NCI-H526 (cell line): ENCODE measurements at regions not wholly inside any gene's neighbourhood (a gene's known extent, or its start where the extent isn't known, plus 50 kb on each side); places are given as distances from the start of the nearest gene placed in this dataset.
"Not testable (repeated sequence)": the region's sequence is repeated elsewhere in the genome, so short reads cannot be mapped to it uniquely, and the experiment has no call there.

ENCODE experiments used
- DNase-seq, 2 experiments: peaks; one replicate each; lab custom pipeline; 2025; lab: John Stamatoyannopoulos, UW

DNA sequence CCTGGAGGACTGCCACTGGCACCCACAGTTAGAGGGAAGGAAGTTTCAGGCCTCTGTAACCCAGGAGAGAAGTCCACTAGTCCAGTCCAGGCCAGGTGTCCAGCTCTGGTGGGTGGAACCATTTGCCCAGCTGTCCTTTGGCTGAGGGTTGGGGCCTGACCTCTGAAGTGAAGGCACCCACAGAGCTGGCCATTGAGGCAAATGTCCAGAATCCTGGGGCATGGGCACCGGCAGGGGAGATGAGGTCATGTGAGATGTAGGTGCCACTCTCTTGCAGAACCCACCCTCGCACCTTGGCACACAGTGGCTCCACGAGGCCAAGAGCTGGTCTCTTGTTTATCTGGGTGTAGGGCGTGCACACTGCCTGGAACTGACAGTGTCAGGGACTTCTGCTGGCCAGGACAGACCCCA is 162.8 kb downstream of the SMAD6 start:
- no peak for DNase-seq

DNA sequence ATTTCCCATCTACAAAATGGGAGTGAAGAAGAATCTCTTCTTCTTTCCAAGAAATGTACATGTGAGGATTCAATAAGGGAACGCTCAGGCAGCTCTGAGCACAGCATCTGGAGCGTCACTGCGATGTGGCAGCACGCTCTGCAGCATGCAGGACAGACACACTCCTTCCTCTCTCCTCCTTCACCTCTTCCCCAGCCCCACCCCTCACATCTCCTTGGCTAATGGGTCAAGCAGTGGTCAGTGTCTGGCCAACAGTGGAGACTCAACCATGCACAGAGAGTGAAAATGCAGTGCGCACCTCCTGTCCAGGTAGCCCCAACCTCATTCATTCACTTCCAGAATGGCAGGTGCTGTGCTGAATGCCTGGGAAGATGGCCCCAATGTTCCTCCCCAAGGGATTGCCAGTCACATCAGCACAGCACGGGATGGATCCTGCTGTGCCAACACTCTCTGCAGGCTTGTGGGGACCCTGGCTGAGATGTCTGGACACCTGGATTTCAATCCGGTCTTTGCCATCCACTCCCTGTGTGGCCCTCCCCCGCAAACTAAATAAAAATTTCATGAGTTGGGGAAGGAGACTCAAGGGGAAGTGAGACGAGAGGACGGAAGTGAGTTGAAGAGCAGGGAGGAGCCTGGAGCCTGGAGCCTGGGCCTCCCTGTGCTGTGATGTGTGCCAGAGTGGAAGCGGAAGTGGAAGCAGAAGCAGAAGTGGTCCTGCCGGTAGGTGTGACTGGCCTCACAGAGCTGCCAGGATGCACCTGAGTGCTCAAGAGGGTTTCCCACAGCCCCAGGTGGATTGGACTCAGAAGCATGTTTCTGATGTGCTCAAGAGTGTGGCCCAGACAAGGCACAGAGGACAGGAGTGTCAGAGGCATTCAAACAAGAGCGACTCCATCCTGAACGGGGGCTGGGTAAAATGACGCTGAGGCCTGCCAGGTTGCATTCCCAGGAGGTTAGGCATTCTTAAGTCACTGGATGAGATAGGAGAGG is 163.9 kb downstream of the SMAD6 start:
- no peak for DNase-seq

DNA sequence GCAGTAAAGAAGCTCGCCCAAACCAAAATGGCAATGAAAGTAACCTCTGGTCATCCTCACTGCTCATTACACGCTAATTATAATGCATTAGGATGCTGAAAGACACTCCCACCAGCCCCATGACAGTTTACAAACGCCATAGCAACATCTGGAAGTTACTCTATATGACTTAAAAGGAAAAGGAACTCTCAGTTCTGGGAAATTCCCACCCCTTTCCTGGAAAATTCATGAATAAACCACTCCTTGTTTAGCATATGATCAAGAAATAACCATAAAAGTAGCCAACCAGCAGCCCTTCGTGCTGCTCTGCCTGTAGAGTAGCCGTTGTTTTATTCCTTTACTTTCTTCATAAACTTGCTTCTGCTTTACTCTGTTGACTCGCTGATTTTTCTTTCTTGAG is 164.6 kb downstream of the SMAD6 start:
- no peak for DNase-seq

DNA sequence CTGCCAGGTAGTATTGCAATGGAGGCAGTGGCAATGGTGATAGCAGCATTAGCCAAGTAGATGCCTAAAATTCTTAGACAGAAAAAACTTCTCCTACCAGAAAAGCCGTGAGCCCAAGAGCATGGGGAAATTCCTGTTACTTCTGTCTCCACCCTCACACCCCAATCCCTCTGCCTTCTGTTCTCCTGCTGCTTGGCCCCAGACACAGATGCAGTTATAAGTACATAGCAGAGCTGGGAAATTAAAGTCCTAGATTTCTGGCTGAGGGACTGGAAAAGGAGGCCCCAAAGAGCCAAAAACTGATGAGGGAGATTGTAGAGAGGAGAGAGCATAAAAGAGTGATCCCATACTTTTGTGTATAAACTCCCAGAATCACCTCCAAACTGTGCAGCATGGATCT is 166.9 kb downstream of the SMAD6 start:
- no peak for DNase-seq

DNA sequence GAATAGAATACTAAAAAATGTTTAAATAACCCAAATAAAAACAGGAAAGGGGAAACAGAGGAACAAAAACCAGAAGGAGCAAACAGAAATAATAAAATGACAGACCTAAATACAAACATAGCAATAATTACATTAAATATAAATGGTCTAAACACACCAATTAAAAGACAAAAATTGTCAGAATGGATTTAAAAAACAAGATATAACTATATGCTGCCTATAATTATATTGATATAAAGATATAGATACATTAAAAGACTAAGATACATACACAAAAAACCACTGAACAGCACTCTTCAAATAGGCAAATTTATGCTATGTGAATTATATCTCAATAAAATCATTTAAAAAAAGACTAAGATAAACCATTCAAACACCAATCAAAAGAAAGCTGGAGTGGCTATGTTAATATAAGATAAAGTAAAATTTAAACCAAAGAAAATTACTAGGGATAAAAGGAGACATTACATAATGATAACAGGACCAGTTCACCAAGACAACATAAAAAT is 168.9 kb downstream of the SMAD6 start:
- DNase-seq: no peak

DNA sequence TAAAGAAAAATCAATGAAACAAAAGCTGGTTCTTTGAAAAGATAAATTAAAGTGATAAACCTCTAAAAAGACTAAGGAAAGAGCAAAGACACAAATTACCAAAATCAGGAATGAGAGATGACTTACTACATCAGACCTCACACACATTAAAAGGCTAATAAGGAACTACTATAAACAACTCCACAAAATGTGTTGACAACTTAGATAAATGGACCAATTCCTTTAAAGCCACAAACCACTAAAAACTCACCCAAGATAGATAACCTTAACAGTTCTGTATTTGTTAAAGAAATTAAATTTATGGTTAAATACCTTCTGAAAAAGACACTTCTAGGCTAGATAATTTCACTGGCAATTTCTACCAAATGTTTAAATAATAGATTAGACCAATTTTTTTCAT is 170.4 kb downstream of the SMAD6 start:
- no peak for DNase-seq

DNA sequence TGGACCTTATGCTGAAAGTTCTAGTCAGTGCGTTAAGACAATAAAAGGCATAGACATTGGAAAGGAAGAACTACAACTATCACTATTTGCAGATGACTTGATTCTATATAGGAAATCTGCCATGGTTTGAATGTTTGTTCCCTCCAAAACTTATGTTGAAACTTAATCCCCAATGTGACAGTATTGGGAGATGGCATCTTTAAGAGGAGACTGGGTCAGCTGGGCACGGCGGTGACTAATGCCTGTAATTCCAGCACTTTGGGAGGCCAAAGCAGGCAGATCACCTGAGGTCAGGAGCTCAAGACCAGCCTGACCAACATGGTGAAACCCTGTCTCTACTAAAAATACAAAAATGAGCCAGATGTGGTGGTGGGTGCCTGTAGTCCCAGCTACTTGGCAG is 171.3 kb downstream of the SMAD6 start:
- DNase-seq: not testable (repeated sequence)

DNA sequence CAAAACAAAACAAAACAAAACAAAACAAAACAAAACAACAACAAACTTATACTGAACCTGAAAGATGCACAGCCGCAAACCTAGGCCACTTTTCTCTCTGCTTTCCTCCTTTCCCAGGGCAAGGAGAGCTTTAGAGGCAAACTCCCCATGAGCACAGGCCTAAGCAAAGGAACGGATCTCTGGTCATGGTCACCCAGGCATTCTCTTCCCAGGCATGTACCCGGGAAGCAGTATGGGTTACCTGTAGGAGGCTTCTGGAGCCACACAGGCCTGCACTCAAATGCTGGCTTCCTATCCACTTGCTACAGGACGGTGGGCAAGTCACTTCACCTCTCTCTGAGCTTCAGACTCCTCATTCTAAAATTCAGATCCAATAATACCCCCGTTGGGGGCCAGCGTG is 171.8 kb downstream of the SMAD6 start:
- DNase-seq: no peak

DNA sequence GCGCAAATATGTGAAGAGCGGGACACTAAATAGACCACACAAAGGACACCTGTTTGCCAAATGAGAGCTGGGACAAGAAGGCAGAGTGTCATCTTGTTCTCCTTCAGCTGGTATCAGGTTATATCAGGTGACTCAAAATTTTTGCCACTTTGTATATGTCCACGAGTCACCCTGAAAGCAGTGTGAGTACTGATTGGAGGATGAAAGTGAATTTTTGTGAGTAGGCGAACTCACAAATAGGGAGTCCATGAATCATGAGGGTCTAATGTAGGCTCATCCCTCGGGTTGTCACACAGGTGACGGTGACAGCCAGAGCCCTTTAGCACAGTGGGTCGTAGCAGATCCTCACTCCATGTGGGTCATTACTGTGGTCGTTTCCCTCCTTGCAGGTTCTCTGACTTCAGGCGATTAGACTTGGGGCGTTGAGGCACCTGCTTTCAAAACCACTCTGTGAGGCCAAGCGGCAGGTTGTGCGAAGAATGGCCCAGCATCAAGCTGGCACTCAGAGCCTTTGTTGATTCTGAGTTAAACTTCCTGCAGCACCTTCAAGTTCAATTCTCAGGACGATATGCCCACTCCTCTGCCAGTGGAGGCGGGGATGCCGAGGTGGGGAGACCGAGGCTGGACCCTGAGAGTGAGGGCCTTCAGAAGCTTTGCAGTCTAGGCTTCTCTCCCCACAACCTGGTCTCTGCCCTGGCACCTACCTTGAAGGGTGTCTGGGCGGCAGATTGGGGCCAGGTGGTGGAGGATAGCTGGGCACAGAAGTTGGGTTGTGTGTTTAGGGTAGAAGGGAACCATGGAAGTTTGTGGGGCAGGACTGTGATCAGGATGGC is 173.8 kb downstream of the SMAD6 start:
- DNase-seq: no peak

DNA sequence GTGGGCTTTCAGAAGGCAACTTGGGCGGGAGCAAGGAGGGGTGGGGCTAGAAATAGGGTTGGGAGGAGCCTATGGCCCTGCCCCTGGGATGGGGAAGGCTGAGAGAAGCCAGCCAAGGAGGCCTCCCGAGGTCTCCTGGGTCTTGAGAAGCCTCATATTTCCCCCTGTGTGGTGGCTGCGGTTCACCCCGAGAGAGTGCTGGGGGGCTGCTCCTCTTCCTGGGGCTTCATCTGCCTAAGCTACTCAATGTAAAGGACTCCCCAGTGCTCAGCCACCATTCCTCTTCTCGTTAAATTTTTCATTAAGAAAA is 174.3 kb downstream of the SMAD6 start:
- DNase-seq: no peak

DNA sequence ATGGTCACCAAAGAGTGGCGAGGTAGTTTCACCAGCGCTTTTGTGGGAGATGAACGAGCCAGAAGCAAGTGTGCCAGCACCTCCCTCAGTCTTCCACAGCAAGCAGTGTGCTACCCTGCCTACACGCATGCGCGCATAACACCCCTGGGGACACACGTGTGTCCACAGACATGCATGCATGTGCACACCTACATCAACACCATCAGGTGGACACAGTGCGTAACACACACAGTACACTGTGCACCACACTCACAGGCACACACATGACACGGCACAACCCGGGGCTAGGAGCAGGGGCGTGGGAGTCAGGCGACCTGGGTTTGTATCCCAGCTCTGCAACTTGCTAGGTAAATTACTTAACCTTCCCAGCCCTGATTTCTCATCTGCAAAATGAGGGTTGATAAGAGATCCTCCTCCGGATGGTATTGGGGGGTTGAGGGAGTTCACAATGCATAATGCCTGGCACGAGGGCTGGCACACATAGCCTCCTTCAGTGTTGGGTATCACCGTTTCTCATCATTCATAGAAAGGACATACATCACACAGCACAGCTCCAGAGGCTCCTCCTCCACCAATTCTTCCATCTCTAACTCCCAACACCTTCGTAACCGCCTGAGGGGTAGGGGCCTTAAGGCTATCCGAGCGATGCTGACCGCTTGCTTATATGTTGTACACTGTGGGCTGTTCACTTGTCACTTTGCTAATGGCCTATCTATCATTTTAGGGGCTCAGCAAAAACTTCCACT is 174.9 kb downstream of the SMAD6 start:
- DNase-seq: no peak

DNA sequence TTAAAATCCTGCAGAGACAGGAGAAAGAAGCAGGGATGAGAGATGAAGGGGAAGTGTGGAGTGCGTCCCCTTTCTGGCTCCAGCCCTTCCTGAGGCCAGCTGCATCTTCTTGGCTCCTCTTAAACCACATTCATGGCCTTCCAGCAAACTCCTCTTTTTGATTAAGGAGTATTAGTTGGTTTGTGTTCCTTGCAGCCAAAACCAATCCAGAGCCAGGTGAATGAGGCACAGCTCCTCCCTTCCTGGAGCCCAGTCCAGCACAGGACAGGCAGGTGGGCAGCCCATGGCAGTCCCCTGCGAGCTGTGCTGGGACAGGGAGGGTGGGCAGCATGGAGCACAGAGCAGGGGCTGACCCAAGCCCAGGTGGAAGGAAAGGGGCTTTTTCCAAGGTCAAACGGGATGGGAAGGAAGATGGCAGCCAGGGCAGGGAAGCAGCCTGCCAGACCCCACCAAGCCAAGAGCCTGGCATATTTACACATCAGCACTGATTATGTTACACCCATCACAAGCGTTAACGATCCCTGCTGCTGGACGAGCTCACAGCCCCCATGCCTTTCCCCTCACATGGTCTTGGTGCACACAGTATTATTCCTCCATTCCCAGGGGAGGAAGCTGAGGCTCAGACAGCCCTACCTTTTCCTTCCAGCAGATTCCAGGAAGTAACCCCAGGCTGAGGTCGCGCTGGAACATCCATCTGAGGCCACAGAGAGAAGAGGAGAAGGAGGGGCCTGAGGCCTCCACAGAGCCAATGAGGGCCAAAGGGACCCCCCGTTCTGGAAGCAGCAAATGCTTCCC is 175.6 kb downstream of the SMAD6 start:
- DNase-seq: no peak

DNA sequence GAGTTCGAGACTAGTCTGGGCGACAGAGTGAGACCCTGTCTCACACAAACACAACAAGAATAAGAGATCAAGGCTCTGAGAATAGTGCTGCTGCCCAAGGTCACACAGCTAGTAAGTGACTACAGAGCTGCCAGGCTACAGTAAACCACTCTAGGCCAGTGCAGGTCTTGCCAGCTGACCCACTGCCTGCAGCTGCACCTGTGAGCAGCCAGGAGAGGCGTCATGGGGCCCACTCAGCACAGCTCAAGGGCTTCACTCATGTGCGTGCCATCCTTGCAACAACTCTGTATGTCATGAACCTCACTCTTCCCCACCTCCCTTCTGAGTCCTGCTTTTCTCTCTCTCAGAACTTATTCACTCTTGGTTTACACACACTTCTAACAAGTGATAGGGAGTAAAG is 176.7 kb downstream of the SMAD6 start:
- DNase-seq: no peak

DNA sequence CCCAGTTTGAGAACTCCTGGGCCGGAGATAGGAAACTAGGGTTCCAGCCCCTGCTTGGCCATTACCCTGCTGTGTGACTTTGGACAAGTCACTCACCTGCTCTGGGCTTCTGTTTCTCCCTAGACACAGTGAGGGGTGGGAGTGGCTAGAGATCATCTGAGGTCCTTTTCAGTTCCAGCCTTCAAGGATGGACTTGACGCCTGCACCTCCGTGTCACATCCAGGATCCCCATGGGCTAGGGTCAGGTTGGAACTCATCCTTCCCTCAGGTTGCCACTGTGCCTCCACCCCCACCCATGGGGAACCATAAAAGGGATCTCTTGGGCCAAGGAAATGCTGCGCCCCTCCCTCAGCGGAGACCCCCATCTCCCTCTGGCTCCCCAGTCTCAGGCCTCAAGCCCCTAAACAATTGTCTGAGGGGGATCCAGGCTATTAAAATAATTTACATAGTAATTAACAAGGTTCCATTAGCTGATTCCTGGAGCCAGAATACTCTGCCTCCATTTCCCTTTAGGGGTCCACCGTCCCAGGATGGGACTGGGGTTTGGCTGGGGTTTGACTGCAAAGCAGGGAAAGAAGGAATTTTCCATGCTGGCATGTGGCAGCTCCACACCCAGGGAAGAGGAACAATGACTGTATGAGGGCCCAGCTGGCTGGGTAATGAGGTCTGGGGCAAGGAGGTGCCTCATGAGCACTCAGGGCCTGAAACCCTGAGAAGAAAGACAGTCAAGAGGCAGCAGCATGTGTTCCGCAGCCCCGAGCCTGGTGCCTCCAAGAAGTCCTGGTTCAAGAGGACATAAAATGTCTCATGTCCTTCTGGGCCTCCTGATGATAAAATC is 177.7 kb downstream of the SMAD6 start:
- DNase-seq: no peak

DNA sequence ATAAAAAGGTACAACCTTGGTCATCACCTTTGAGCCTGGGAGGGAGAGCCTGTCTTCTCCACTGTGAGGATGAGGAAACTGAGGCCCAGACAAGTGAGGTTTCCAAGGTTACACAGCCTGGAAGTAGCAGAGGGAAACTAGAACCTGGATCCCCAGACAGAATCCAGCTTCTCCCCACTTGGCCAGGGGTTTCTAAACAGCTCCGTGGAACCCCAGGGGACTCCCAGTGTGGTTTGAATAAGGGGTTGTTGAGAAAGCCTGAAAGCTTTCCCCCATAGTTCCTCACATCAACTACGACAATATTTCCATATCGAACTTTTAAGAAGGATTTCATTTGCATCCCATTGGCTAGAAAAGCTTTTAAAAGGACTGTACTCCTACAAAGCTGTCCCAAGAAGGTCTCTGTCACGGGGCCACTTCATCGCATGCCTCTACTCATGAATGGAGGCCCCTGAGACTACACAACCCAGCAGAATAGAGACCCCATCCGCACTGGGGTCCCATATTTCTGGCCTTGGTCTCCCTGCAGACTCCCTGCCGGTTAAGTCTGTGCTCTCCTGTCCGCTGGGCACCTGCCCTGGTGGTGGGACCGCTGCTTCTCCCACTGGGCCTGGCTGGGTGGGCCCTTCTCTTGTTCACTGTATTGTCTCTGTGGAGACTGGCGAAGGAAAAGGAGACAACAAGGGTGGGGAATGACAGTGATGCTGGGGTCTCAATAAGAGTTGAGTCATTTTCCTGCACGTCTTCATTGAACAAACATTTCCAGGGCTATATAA is 178.5 kb downstream of the SMAD6 start:
- no peak for DNase-seq

DNA sequence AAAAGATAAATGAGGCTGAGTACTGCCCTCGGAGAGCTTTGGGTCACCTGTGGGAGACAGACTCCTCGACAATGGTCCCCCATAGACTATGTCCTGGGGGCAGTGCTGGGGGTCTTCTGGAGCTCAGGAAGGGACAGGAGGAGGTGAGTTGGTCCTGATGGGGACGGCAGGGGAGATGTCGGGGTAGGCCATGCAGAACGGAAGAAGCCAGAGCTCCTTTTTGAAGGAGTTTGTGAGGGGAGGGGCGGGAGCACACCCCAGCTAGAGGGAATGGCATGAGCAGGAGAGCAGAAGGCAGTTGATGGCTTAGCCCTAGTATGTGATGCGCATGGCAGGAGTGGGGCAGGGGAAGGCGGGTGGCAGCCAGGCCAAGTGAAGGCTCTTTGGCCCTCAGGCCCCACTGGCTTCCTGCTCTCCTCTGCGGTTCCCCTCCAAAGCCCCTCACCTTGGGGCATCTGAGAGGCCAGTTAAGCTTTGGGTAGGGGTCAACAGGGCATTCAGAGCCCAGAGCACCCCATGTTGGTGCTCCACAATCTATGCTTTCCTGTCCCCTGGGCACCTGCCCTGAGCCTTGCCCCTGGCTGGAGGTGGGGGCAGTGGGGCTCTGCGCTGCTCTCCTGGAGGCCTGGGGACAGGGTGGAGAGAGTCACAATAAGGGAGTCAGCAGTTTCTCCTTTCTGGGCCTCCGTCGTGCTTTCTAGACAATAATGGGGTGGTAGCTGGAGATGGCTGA is 179.3 kb downstream of the SMAD6 start:
- DNase-seq: no peak

DNA sequence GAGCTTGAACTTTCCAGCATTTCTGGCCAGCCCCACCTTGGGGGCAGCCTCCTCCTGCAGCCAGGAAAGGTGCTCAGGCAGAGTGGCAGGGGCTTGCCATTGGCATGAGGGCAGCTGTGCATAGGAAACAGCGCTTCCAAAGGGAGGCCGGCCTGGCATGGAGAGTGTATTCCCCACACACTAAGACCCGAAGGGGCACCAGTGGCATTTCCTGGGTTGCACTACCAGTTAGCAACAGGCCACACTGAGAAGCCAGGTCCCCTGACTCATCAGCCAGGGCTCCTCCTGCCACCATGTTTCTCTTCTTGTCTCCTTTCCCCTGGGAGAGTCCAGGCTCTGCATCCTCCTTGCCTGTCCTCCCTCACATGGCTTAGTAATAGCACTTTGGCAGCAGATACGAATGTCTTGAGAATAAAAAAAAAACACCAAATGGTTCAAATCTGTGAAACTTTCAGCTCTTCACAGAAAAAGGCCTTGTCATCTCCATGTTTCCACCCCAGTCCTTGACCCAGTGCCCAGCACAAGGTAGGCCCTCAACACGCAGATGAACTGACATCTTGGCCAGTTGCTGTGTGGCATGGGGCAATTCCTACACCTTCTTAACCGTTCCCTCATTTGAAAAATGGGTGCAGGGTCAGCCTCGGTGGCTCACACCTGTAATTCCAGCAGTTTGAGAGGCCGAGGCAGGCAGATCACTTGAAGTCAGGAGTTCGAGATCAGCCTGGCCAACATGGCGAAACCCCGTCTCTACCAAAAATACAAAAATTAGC is 180.4 kb downstream of the SMAD6 start:
- DNase-seq: no peak

DNA sequence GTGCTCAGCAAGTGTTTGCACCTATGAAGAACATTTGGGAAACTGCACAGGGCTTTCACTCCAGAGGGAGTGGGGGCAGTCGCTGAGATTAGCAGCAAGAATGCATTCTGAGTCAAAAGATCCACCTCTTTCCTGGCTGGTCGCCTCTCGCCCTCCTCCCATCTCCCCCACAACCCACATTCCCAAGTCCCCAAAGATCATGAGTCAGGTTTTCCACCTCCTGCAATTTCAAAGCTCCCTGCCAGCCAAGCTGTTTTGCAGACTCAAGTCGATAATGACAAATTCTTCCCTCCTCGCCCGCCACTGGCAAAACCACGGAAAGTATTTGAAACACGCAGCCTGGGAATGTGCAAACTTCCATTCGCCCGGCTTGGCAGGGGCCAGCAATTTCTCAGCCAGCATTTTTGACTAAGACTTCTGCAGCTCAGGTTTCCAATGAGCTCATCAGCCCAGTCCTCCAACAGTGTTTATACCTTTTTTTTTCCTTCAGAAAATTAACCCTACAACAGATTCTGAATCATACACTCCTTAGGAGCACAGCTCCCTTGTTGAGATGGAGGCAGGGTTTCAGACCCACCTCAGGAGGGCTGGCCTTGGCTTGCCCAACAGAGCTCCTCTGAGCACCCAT is 181.4 kb downstream of the SMAD6 start:
- DNase-seq: no peak
